ENCODE measurements at regions not wholly inside any gene's neighbourhood (a gene's known extent, or its start where the extent isn't known, plus 50 kb on each side); places are given as distances from the start of the nearest gene placed in this dataset.

DNA sequence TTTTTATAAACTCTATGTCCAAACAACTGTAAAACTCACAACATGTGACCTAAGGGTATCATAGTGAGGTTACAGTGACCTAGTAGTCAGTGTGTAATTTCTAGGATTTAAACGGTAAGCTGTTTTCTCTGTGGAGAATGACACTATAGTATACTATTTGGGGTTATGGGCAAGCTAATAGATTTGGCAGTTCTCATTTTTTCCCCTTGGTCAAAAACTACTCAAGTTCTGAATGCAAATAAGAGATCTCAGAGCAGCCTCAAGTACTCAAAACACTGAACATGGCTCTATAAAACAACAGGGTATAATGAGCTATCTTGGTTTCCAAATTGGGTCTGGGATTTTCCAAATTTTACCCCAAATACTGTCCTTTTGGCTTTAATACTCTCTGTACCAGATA, 88.5 kb upstream of the HMCN1 start:
- DNase-seq (ENCODE audit: low read depth in 2 of 2), result no peak

DNA sequence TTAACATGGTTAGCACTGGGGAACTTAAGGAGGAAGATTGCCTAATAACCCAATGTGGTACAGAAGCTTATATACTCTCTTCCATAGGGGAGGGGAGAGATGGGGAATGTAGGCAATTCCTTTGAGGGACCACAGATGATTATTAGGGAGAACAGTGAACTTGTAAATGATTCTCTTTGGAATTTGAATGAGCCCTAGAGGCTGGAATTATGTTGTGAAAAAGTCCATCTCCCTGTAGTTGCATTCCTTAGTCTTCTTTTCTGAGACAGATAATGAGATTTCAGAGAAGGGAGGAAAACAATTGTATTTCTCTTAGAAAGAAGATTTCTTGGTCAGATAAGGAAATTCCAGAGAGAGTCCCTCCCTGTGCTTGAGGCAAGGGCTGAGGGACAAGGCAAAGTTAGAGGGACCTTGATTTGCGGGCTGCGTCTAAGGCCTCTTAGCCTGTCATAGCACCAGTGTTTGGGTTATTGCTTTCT, 89.0 kb upstream of the HMCN1 start:
- no peak for DNase-seq (ENCODE audit: low read depth in 2 of 2)

GRCh38 chr1:185644531-185644930, 89.7 kb upstream of the HMCN1 start:
- DNase-seq (ENCODE audit: low read depth in 2 of 2), result peak in 1 of 2 donors; percentile 12

DNA sequence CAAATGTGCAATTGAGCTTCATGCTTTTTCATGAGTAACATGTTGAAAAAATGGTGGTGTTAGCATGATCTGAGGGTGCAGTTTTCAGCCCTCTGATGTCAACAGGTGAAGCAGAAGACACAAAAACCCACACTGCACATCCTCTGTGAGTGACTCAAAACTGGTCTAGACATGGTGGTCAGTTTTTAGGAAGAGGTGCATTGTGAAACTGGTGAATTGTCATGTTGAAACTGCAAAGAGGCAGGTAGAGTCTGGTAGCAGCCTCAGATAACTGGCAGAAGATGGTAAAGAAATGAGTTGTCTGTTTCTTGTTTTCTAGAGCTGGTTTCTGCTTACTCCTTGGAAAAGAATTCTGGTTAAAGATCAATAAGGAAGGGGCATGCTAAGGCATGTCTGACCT, 97.3 kb upstream of the HMCN1 start:
- DNase-seq (ENCODE audit: low read depth in 2 of 2), result no peak

DNA sequence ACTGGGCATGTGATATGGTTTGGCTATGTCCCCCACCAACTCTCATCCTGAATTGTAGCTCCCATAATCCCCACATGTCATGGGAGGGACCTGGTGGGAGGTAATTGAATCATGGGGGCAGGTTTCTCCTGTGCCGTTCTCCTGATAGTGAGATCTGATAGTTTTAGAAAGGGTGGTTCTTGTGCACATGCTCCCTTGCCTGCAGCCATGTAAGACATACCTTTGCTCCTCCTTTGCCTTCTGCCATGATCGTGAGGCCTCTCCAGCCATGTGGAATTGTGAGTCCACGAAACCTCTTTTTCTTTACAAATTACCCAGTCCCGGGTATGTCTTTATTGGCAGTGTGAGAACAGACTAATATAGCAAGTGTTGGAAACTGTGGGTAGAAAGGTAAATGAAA, 99.5 kb upstream of the HMCN1 start:
- no peak for DNase-seq (ENCODE audit: low read depth in 2 of 2)

- DNase-seq (ENCODE audit: low read depth in 2 of 2), result no peak
Measured at GRCh38 chr1:185632659-185633423, 101.3 kb upstream of the HMCN1 start.

DNA sequence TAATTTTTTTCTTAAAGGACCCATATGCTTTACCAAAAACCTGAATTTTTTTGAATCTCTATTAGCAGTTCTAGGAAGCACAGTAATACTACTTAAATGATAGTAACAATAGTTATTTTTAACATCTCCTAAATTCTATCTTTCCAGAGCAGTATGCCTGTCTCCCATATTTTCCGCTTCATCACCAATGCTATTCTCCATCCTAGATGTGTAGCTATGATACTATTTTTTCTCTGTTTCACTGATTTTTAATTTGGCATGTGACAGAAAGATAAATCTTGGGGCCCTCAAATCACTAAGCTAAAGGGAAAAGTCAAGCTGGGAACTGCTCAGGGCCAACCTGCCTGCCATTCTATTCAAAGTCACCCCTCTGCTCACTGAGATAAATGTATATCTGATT, 102.3 kb upstream of the HMCN1 start:
- no peak for DNase-seq (ENCODE audit: low read depth in 2 of 2)

GRCh38 chr1:185627761-185628501, 106.3 kb upstream of the HMCN1 start:
- no peak for DNase-seq (ENCODE audit: low read depth in 2 of 2)

DNA sequence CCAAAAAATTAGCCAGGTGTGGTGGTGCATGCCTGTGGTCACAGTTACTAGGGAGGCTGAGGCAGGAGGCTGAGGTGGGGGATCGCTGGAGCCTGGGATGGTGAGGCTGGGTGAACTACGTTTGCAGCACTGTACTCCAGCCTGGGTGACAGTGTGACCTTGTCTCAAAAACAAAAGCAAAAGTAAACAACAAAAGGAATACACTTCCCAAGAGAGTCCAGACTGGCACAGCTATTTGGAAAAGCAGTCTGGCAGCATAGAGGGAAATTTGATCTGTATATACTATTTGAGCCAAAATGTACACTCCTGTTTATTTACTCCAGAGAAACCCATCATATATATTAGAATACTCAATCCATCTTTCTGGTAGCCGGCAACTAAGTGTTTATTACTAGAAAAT, 107.0 kb upstream of the HMCN1 start:
- DNase-seq (ENCODE audit: low read depth in 2 of 2), result no peak

- DNase-seq (ENCODE audit: low read depth in 2 of 2), result no peak
Measured at GRCh38 chr1:185626344-185626743, 107.8 kb upstream of the HMCN1 start.

GRCh38 chr1:185610954-185611353, 123.2 kb upstream of the HMCN1 start:
- DNase-seq (ENCODE audit: low read depth in 2 of 2), result no peak

- DNase-seq (ENCODE audit: low read depth in 2 of 2), result no peak
Measured at GRCh38 chr1:185608177-185608576, 126.0 kb upstream of the HMCN1 start.

- DNase-seq (ENCODE audit: low read depth in 2 of 2), result no peak
Measured at GRCh38 chr1:185603158-185603557, 131.0 kb upstream of the HMCN1 start.

DNA sequence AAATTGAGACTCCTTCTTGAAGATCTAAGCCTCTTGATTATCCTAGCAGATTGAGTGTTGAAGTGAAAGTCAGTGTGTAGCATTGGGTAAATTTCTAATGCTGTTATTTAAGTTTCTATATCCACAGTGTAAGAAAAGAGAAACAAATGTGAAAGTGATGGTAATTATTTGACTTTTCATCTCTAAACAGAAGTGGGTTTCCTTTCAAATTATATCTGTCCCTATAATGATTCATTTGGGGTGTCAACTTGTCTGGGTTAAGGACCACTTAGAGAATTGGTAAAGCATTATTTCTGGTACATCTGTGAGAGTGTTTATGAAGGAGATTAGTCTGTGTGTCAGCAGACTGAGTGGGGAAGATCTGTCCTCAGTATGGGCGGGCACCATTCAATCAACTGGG, 133.0 kb upstream of the HMCN1 start:
- no peak for DNase-seq (ENCODE audit: low read depth in 2 of 2)

DNA sequence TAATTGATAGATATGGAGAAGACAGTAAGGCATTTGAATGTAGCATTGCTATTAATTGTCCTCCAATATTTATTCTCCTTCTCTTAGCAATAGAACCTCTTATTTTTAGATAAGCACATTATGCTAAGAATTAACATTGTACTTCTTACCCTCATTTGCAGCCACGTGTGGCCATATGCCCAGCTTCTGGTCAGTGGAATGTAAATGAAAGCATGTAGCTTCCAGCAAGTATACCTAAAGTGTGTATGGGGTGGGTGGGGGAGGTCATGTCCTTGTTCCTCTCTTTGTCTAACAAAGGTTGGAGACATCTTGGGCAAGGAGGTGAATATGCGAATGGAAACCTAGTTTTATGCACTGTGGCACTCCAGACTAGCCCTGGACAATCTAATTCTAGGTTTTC, 133.6 kb upstream of the HMCN1 start:
- no peak for DNase-seq (ENCODE audit: low read depth in 2 of 2)

GRCh38 chr1:185598332-185598731, 135.9 kb upstream of the HMCN1 start:
- DNase-seq (ENCODE audit: low read depth in 2 of 2), result no peak

DNA sequence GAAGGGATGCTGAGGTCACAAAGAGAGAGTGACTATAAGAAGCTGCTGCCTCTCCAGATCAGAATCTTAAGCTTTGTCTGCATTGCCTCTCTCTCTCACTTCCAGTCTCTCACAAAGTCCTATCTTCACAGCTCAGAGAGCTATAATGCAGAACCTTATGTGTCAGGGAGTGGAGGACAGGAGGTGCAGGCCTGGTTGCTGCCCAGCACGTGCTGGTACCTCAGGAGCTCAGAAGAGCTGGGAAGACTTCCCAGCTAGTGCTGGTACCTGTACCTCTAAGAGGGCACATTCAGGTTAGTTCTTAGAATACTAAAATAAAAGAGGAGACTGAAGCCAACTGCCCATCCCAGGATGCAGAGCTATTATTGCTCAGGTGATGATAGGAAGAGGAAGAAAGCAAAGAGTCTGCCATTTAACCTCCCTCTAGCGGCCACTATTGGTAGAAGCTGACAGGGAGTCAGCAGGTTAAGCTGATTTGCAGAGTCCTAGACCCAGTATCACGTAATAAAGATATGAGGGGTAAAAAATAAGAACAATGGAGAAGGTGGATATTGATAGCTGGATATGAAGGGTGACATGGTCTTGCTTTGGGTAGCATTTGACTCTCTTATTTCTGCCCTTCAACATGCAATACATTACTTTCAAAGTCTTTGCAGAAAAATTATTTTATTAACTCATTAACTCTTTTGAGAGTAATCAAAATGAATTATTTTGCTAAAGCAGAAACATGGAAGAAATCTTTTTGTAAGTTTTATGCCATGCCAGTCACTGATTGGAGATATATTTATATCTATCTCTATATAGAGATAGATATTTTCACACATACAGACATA, 138.1 kb upstream of the HMCN1 start:
- DNase-seq (ENCODE audit: low read depth in 2 of 2), result peak in 1 of 2 donors; percentile 12

- DNase-seq (ENCODE audit: low read depth in 2 of 2), result no peak
Measured at GRCh38 chr1:185594786-185595410, 139.3 kb upstream of the HMCN1 start.

GRCh38 chr1:185593271-185593670, 140.9 kb upstream of the HMCN1 start:
- DNase-seq (ENCODE audit: low read depth in 2 of 2), result no peak

DNA sequence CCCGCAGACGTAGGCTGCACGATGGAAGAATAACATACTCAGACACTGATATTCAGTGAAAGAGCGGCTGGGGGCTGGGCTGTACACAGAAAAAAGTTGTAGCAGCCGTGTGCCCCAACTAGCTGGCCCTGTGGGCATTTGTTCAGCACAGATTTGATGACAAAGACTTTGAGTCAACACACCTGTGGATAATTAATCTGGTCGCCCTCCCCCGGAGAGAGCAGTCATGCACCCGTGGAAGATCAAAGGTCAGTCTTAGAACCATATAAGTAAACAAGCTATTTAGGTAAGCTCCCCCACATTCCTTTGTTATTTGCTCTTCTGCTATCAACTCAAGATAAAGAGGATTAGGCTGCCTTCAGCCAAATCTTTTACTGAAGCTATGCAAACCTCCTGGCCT, 148.4 kb upstream of the HMCN1 start:
- DNase-seq (ENCODE audit: low read depth in 2 of 2), result no peak

DNA sequence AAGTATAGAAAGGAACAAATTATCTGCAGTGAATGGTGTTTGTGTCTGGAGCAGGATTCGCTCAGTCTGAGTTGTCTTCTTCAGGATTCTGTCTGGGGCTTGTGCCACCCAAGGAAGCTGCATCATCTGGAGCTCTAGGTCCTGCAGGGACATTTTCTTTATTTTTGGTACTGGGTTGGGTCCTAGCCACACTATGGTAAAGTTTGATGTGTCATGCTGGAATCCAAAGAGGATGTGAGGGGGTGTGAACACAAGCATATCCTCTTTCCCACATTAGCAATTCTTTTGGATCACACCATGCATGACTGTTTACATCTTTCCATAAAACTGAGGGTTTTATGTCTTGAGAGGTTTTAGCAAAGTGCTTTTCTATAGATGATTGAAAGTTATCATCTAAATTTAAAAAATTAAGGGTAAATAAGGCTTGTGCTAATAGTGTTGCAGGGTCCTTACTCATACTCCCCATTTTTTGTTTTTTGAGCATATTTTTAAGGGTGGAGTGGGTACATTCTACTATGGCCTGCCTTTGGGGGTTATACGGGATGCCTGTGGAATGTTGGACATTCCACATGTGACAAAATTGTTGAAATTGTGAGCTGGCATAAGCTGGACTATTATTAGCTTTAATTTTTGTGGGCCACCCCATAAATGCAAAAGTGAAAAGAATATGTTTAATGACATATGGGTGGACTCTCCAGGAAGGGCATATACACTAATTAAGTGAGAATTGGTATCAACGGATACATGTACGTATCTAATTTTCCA, 152.0 kb upstream of the HMCN1 start:
- DNase-seq (ENCODE audit: low read depth in 2 of 2), result no peak
